ENCODE measurements at regions not wholly inside any gene's neighbourhood (a gene's known extent, or its start where the extent isn't known, plus 50 kb on each side); places are given as distances from the start of the nearest gene placed in this dataset.

DNA sequence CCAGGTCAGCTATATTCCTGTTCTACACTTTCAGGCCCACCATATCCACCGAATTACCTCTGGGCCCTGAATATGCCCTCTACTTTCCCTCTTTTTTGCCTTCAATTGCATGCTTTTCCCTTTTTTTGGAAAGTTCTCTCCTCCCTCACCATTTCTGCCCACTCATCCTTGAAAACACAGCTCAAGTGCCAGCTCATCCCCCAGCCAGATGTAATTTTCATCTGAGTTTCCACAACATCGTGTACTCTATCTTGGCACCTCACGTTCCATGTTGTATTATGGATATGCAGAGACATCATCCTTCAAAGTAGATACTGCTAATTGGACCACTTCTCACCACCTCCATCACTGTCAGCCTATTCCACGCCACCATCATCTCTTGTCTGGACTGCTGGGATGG is 129.8 kb upstream of the HSD17B12 start:
- Histone ChIP-seq H2BK15ac (ENCODE audit: low read depth, low read length) (no peak overlapping the region), H3K9me1 (ENCODE audit: insufficient read depth, low read length) (no peaks in the 10 kb centered on the region), H2BK20ac (ENCODE audit: low read depth, low read length) (no peak overlapping the region), H4K91ac (ENCODE audit: insufficient read depth, low read depth, low read length) (no peak overlapping the region), H2AK9ac (replicated peaks; ENCODE audit: low read depth, low read length, poor library complexity) (no peak overlapping the region), H3K36me3 (ENCODE audit: control insufficient read depth, insufficient read depth, low read length) (no peaks in the 10 kb centered on the region), H3K23ac (ENCODE audit: low read depth, low read length) (no peak overlapping the region), H2BK120ac (ENCODE audit: low read depth, low read length) (no peak overlapping the region), H3K27ac (ENCODE audit: insufficient read depth, low read length) (no peak overlapping the region), H3K4ac (ENCODE audit: low read depth, low read length) (no peak overlapping the region), H3K27me3 (ENCODE audit: control insufficient read depth, insufficient read depth, low read length) (peaks cover 53% of the 10 kb centered on the region), H3K4me3 (ENCODE audit: insufficient read depth, low read depth, low read length) (no peak overlapping the region), H3K18ac (ENCODE audit: low read depth, low read length) (no peak overlapping the region), H4K5ac (ENCODE audit: low read depth, low read length) (no peak overlapping the region), H3K56ac (ENCODE audit: extremely low read depth, insufficient read depth, low read length) (no peak overlapping the region), H3K14ac (replicated peaks; ENCODE audit: low read depth, low read length) (no peak overlapping the region), H4K8ac (ENCODE audit: low read depth in 2 of 2, low read length in 2 of 2) (no peak overlapping the region), H2AK5ac (ENCODE audit: low read depth, low read length) (no peak overlapping the region), H3K9ac (ENCODE audit: low read depth, low read length) (no peak overlapping the region), H4K20me1 (ENCODE audit: insufficient read depth, low read length) (no peaks in the 10 kb centered on the region), H3K4me2 (ENCODE audit: low read depth, low read length) (no peak overlapping the region), H3K4me1 (ENCODE audit: control insufficient read depth, insufficient read depth, low read length) (no peaks in the 10 kb centered on the region), H3K9me3 (ENCODE audit: control insufficient read depth, insufficient read depth, low read length) (no peaks in the 10 kb centered on the region), H2BK5ac (ENCODE audit: low read depth, low read length, poor library complexity, severe bottlenecking) (no peak overlapping the region), H2AFZ (replicated peaks; ENCODE audit: low read length, poor library complexity) (no peak overlapping the region), H3K79me1 (ENCODE audit: low read depth in 1 of 2, low read length in 2 of 2) (no peaks in the 10 kb centered on the region)
- ChIA-PET CTCF (interaction anchor here (0.7 kb wide), 1 partner anchor 10 kb away, joined by 3 read pairs; no protein-coding TSS in a partner anchor), POLR2A (ENCODE audit: unreplicated experiment) (no interaction called here)
- WGBS, 2 experiments (ENCODE audit: extremely low coverage in 2 of 2, insufficient read length in 1 of 2), result 67% methylated on average over 2 of the region's 4 CpGs; no CpG with 5 or more reads in 1 of the 2 experiments
- intact Hi-C loops (cut with micrococcal nuclease), result no loop called here
- no peak for DNase-seq
- dilution Hi-C loops (cut with HindIII; ENCODE audit: low sequenced_read_pairs, unreplicated experiment), result no loop called here
- in situ Hi-C loops (cut with MboI; ENCODE audit: low sequenced_read_pairs), result no loop called here
- TF ChIP-seq USF2 (IDR thresholded peaks at IDR 0.05; ENCODE audit: low read depth, low read length) (no peak), RCOR1 (IDR thresholded peaks at IDR 0.05; ENCODE audit: insufficient replicate concordance, low read length) (no peak), FOS (IDR thresholded peaks at IDR 0.05; ENCODE audit: low read depth, low read length) (no peak), SMC3 (IDR thresholded peaks at IDR 0.05; ENCODE audit: low read depth, low read length) (no peak), CEBPB (IDR thresholded peaks at IDR 0.05; ENCODE audit: low read depth, low read length) (no peak), MAFK (IDR thresholded peaks at IDR 0.05; ENCODE audit: low read depth, low read length) (no peak)
- ATAC-seq (ENCODE audit: low read depth), result no peak
- no TSS peak for BruUV-seq (replicated peaks)

All from IMR-90 (cell line).